ENCODE measurements at regions not wholly inside any gene's neighbourhood (a gene's known extent, or its start where the extent isn't known, plus 50 kb on each side); places are given as distances from the start of the nearest gene placed in this dataset.
"Not testable (repeated sequence)": the region's sequence is repeated elsewhere in the genome, so short reads cannot be mapped to it uniquely, and the experiment has no call there.

GRCh38 chr7:56479136-56479535 is 362.9 kb upstream of the NUPR2 start:
- Mint-ChIP-seq H3K36me3 (ENCODE audit: insufficient read depth, unreplicated experiment) (no peaks in the 10 kb centered on the region), H3K4me1 (ENCODE audit: low read depth, unreplicated experiment) (no peaks in the 10 kb centered on the region), H3K4me3 (ENCODE audit: low read depth, unreplicated experiment) (no peak overlapping the region), H3K9me3 (ENCODE audit: low read depth, unreplicated experiment) (peaks cover 32% of the 10 kb centered on the region), H3K27me3 (ENCODE audit: unreplicated experiment) (no peaks in the 10 kb centered on the region), H3K27ac (ENCODE audit: unreplicated experiment) (no peak overlapping the region)
- TF ChIP-seq, protein P1, sequence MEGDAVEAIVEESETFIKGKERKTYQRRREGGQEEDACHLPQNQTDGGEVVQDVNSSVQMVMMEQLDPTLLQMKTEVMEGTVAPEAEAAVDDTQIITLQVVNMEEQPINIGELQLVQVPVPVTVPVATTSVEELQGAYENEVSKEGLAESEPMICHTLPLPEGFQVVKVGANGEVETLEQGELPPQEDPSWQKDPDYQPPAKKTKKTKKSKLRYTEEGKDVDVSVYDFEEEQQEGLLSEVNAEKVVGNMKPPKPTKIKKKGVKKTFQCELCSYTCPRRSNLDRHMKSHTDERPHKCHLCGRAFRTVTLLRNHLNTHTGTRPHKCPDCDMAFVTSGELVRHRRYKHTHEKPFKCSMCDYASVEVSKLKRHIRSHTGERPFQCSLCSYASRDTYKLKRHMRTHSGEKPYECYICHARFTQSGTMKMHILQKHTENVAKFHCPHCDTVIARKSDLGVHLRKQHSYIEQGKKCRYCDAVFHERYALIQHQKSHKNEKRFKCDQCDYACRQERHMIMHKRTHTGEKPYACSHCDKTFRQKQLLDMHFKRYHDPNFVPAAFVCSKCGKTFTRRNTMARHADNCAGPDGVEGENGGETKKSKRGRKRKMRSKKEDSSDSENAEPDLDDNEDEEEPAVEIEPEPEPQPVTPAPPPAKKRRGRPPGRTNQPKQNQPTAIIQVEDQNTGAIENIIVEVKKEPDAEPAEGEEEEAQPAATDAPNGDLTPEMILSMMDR (IDR thresholded peaks at IDR 0.05; ENCODE audit: unreplicated experiment) = no peak
- CTCF ChIA-PET = no interaction called here
- DNase-seq = no peak
- no TSS peak for BruUV-seq (replicated peaks)
- intact Hi-C loops (cut with micrococcal nuclease; ENCODE audit: unreplicated experiment) = no loop called here

DNA sequence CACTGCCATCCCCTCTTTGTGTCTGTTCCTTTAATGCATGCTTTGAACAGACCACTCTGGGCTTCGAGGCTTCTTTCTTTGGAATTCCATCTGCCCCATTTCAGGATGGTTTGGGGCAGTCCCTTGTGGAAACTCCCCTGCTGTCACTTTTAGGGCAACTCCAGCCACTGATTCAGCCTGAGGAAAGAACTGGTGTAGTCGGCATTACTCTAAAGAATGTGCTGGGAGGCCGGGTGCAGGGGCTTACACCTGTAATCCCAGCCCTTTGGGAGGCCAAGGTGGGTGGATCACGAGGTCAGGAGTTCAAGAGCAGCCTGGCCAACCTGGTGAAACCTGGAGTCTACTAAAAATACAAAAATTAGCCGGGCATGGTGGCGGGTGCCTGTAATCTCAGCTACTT is 358.1 kb upstream of the NUPR2 start:
- H3K9me3 Mint-ChIP-seq (ENCODE audit: low read depth, unreplicated experiment) = peaks cover 30% of the 10 kb centered on the region
- H3K4me3 Mint-ChIP-seq (ENCODE audit: low read depth, unreplicated experiment) = no peak overlapping the region
- CTCF ChIA-PET = no interaction called here
- H3K36me3 Mint-ChIP-seq (ENCODE audit: insufficient read depth, unreplicated experiment) = no peaks in the 10 kb centered on the region
- TF ChIP-seq, protein P1 (IDR thresholded peaks at IDR 0.05; ENCODE audit: unreplicated experiment) = no peak
- H3K27me3 Mint-ChIP-seq (ENCODE audit: unreplicated experiment) = no peaks in the 10 kb centered on the region
- no peaks in the 10 kb centered on the region for H3K4me1 Mint-ChIP-seq (ENCODE audit: low read depth, unreplicated experiment)
- DNase-seq = no peak
- intact Hi-C loops (cut with micrococcal nuclease; ENCODE audit: unreplicated experiment) = no loop called here
- BruUV-seq (replicated peaks) = no TSS peak
- no peak overlapping the region for H3K27ac Mint-ChIP-seq (ENCODE audit: unreplicated experiment)

DNA sequence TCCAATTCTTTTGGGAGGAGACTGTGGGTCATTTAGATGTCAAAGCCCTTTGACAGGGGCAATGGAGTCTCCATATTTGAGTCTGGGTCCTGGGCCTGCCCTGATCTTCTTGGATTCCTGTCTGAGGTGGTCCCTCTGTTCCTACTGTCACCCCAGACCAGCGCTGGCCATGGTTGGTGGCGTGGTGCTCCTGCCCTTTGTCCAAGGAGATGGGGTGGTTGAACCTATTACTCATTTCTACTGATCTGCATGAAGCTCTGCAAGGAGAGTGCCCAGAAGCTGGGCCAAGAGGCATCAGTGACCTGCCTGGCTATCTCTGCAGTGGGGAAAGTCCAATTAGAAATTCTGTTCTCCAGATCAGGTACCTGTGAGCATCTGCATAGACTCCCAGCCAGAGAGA is 355.6 kb upstream of the NUPR2 start:
- H3K4me3 Mint-ChIP-seq (ENCODE audit: low read depth, unreplicated experiment) = no peak overlapping the region
- H3K36me3 Mint-ChIP-seq (ENCODE audit: insufficient read depth, unreplicated experiment) = no peaks in the 10 kb centered on the region
- H3K27ac Mint-ChIP-seq (ENCODE audit: unreplicated experiment) = no peak overlapping the region
- CTCF ChIA-PET = no interaction called here
- no peaks in the 10 kb centered on the region for H3K27me3 Mint-ChIP-seq (ENCODE audit: unreplicated experiment)
- H3K4me1 Mint-ChIP-seq (ENCODE audit: low read depth, unreplicated experiment) = no peaks in the 10 kb centered on the region
- peaks cover 22% of the 10 kb centered on the region for H3K9me3 Mint-ChIP-seq (ENCODE audit: low read depth, unreplicated experiment)
- no TSS peak for BruUV-seq (replicated peaks)
- intact Hi-C loops (cut with micrococcal nuclease; ENCODE audit: unreplicated experiment) = no loop called here
- DNase-seq = no peak
- TF ChIP-seq, protein P1 (IDR thresholded peaks at IDR 0.05; ENCODE audit: unreplicated experiment) = no peak

DNA sequence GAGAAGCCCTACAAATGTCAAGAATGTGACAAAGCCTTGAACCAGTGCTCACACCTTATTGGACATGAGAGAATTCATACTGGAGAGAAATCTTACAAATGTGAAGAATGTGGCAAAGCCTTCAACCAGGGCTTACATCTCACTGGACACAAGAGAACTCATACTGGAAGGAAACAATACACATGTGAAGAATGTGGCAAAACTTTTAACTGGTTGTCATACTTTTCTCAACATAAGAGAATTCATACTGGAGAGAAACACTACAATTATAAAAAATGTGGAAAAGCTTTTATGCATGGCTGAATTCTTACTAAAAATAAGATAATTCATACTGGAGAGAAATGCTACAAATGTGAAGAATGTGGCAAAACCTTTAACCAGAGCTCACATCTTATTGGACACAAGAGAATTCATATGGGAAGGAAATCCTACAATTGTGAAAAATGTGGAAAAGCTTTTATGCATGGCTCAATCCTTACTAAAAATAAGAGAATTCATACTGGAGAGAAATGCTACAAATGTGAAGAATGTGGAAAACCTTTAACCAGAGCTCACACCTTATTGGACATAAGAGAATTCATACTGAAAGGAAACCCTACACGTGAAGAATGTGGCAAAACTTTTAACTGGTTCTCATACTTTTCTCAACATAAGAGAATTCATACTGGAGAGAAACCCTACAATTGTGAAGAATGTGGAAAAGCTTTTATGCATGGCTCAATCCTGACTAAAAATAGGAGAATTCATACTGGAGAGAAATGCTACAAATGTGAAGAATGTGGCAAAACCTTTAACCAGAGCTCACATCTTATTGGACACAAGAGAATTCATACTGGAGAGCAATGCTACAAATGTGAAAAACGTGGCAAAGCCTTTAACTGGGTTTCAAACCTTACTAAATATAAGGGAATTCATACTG is 350.6 kb upstream of the NUPR2 start:
- H3K27me3 Mint-ChIP-seq (ENCODE audit: unreplicated experiment); H3K4me1 Mint-ChIP-seq (ENCODE audit: low read depth, unreplicated experiment); CTCF ChIA-PET; H3K36me3 Mint-ChIP-seq (ENCODE audit: insufficient read depth, unreplicated experiment); intact Hi-C loops (cut with micrococcal nuclease; ENCODE audit: unreplicated experiment); DNase-seq; H3K27ac Mint-ChIP-seq (ENCODE audit: unreplicated experiment); H3K4me3 Mint-ChIP-seq (ENCODE audit: low read depth, unreplicated experiment); BruUV-seq (replicated peaks): not testable (repeated sequence)
- peaks cover 27% of the 10 kb centered on the region for H3K9me3 Mint-ChIP-seq (ENCODE audit: low read depth, unreplicated experiment)

DNA sequence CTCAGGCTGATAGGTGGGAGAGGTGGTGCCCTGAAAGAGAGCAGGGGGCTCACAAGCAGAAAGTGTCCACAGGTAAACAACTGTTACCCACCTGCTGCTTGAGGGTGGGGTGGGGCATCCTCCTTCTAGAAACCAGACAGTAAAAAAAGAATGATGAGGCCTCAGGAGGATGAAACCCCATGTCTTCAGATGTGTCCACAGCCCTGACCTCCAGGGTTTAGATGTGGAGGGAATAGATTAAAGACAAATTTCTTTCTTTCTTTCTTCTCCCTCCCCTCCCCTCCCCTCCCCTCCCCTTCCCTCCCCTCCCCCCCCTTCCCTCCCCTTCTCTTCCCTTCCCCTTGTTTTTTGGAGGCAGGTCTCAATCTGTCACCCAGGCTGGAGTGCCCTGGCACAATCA is 333.5 kb upstream of the NUPR2 start:
- Mint-ChIP-seq H3K4me3 (ENCODE audit: low read depth, unreplicated experiment) (no peak overlapping the region), H3K9me3 (ENCODE audit: low read depth, unreplicated experiment) (peaks cover 20% of the 10 kb centered on the region), H3K27ac (ENCODE audit: unreplicated experiment) (no peak overlapping the region), H3K27me3 (ENCODE audit: unreplicated experiment) (no peaks in the 10 kb centered on the region), H3K4me1 (ENCODE audit: low read depth, unreplicated experiment) (no peaks in the 10 kb centered on the region), H3K36me3 (ENCODE audit: insufficient read depth, unreplicated experiment) (no peaks in the 10 kb centered on the region)
- intact Hi-C loops (cut with micrococcal nuclease; ENCODE audit: unreplicated experiment) = no loop called here
- no peak for DNase-seq
- no TSS peak for BruUV-seq (replicated peaks)
- CTCF ChIA-PET = no interaction called here
- TF ChIP-seq, protein P1 (IDR thresholded peaks at IDR 0.05; ENCODE audit: unreplicated experiment) = no peak
